HT1080 (cell line): ENCODE measurements at regions not wholly inside any gene's neighbourhood (a gene's known extent, or its start where the extent isn't known, plus 50 kb on each side); places are given as distances from the start of the nearest gene placed in this dataset.

Source experiments
- DNase-seq: peaks from one replicate; pipeline ENCODE4 v3.0.0-alpha.2; 2015; ENCODE audit warnings: low read depth

DNA sequence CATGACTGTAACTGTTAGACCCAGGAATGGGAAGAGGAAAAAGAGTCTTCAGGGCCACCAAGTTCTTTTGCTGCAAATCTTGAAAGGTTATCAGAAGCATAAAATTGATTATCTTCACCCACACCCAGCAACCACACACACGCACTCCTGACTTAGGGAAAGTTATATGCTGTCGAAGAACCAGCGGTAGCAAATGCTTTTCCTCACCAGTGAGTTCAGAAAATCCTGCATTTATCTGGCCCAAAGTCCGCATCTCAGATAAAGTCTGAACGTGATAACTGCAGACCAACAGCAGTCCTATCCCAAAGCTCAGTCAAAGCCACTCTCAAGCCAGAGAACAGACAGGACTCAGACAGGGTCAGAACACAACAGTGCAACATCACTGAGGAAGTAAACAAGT lies 115.6 kb downstream of the IRS2 start:
- no peak for DNase-seq

DNA sequence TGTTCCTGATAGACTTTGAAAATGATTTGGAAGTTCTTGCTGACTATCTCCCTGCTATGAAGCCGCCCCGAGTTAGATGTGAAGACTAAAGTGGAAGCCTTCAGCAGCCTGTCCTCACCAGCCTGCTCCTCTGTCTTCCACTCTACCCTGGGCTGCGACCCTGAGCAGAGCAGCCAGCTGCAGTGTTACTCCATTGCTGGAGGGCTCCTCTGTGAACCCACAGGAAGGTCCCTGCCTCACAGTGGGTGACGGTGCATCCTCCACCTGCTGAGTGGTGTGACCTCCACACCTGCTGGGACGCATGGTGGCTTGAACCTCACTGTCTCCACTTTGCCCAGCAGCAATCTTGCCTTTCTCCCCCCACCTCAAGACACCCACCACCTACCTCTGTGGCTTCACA lies 116.4 kb downstream of the IRS2 start:
- DNase-seq: no peak

DNA sequence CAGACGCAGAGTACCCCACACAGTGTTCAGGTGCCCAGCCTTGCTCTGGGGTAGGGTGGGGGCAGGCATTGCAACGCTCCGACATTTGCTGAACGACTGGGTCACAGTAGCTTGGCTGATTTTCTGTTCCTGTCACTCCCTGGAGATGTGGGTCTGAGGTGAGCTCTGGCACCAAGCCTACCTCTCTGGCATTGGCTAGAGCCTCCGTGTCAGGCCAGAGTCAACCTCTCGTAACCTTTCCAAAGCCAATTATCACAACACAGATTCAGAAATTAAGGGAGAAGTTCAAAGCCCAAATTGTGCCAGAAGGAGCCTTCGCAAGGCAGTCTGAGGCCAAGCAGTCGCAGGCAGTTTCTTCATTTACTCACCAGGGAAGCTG lies 117.2 kb downstream of the IRS2 start:
- DNase-seq: no peak

DNA sequence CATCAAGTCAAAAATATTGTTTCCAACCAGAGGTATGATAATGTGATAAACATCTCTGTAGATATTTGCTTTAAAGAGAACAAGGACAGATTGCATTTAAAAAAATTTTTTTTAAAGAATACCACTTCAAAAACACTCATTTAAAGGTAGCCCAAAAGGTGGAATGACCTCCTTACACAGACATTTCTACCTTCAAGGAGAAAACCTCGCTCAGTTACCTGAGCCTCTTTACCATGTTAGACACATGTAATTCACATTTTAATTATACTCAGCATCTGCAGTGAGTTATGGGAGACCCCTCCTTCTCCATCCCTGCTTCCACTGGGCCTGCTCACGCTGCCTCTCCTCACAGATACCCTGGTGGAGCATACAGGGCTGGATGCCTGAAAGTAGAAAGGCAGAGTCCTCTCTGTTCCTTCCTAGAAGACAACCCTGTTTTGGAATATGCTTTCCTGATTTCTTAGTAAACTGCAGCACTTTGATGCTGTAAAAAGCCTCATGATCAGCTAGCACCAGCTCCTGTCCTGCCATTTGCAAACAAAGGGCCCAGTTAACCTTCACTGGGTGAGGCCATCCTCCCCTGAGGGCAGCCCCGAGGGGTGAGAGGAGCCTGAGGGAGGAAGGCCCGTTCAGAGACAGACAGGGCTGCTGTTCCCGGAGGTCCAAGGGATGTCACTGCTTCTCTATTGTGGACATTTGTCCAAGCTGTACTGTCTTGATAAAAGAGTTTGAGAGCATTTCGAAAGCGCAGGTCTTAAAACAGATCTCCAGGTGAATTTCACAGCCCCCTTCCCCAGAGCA lies 117.8 kb downstream of the IRS2 start:
- no peak for DNase-seq

DNA sequence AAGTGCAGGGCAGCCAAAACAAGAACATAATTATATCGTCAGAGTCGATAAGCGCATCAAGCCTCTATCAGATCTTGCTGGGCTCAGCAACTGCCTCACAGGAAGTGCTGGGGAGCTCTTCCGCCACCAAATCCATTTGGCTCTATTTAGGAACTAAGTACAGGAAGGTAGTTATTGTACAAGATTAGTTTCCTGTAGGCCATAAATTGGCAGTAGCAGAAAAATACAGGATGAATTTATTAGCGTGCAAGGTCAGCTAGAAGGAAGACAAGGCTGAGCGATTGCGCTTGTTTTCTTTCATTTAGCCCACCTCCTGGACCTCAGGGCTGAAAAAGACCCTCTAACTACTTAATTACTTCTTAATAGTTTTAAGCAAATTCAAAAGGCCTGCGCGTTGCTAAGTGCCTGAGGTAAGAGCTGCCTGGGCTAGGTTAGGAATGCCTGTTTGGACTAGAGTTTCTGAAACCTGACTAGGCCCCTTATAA lies 118.5 kb downstream of the IRS2 start:
- no peak for DNase-seq

DNA sequence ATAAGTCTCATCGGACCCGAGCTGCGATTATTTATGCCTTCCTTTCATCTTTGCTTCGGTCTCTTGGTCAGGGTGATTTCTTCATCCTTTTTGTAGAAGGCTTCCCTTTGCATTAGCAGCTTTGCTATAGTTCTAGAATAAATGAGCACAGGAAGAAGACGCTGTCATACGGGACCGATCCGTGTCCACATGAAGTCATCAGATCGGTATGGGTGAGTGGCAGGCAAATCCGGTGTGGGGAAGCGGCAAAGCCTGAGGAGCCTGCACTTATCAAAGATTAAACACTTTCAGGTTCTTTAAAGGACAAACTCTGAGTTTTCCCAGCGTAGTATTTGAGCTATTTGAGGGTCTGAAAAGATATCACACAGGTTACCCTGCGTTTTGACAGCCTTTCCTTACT lies 119.3 kb downstream of the IRS2 start:
- peak; percentile 65 for DNase-seq

DNA sequence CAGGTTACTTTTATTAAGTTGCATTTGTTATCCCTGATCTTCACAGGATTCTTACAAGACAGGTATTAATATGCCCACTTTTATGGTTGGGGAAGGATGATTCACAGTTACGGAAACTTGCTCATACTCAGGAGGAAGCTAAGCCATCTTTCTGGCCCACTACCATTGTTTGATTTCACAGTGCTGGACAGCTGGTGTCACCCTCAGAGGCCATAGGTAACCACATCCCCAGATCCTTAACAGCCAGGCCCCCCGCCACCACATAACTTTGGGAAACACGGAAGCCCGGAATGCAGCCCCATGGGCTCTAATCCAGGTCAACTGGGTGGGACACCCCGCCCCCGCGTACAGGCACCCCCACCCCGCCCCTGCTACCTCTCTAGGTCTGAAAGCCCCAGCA lies 119.7 kb downstream of the IRS2 start:
- peak; percentile 36 for DNase-seq

DNA sequence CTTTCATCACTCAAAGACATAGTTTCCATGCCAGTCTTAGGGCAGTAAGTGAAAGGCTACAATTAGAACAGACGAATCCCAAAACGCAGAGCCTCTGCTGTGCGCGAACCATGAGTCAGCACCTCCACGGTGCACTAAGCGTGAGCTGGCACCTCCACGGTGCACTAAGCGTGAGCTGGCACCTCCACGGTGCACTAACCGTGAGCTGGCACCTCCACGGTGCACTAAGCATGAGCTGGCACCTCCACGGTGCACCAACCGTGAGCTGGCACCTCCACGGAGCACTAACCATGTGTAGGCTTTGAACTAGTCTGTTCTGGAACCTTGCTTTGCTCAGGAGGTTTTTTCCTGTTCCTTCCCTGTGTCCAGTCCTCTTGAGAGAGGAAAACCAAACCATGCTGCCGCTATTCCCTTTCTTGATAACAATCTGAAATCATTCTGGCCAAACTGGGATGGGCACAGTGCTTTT lies 120.6 kb downstream of the IRS2 start:
- peak; percentile 55 for DNase-seq

DNA sequence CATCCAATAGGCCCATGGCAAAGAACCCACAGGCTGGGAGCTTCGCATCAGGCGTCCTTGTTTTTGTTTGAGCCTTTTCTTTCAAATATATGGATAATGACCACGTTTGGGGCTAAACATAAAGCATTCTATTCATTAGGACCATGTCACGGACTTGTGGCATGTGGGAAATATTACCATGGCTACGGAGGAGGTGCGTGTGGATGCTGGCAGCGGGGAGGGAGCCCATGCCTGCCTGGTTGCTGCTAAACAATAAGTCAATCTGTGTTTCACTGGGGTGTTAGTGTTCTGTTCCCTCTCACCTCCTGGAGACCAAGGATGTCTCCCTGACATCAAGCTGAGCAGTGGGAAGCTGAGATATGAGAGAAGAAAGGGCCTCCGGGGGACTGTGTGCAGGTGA lies 121.1 kb downstream of the IRS2 start:
- DNase-seq: no peak

DNA sequence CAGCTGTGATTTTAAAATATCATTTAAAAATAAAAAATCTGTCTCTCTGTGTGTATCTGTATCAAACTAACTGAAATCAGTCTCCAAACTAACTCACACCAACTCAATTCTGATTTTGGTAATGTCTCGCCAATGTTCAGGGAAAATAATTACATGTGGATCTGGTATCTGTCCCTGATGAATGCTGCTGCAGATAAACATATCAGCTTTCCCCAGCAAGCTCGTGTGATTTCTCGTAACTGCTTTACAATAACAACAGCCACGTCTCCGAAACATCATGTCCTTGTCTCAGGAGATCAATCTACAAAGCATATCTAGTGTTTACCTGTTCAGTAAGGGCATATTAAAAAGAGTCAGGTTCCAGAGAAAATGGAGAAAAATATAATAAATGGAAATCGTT lies 129.0 kb downstream of the IRS2 start:
- DNase-seq: no peak

DNA sequence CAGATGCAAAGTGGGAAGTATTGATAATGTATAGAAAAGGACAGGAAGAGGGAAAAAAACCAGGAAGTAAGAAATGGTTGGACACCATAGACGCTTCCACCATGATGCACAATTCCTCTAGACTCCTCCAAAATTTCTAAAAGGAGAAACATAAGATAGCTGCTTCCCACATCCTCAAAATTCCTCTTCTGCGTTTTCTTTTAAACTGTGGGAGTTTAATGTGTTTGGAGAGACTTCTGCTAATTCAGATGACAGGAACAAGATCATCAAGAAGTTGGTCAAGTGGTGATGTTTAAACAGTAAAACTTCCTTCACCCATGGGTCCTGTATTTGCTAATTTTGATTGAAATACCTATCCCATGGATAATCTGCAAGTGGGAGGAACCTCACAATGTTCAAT lies 130.2 kb downstream of the IRS2 start:
- DNase-seq: no peak

DNA sequence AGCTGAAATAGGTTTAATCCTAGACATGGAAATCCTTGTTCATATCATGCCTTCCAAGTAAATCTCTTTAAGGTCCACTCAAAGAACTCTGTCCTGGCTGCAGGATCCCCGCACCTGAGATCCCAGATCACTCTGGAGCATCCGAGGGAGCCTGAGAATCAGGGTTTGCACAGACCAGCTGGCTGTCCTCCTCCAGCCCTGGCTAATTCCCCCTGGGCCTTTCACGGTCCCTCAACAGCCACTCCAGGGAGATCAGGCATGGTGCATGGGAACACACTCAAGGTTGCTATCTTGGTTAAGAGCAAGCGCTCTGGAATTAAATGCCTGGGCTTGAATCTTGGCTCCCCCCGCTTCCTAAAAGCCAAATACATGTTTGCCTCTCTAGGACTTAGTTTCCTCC lies 130.8 kb downstream of the IRS2 start:
- no peak for DNase-seq

DNA sequence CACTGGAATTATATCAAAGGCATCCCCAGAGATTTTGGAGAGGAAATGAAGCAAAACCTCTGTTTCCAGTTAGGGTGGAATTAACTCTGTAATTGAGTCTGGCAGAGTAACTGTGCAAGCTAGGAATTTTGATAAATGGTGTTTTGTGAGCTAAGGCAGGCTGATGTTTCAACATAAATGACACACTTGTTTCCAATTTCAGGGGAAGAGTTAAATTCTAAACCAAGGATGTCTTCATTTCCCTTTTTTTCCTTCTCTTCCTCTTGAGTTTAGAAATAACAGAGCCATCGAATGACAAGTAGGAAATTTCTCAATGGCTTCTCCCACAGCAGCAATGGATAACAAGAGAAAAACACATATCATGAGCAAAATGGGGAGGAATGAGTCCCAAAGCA lies 131.2 kb downstream of the IRS2 start:
- DNase-seq: no peak

DNA sequence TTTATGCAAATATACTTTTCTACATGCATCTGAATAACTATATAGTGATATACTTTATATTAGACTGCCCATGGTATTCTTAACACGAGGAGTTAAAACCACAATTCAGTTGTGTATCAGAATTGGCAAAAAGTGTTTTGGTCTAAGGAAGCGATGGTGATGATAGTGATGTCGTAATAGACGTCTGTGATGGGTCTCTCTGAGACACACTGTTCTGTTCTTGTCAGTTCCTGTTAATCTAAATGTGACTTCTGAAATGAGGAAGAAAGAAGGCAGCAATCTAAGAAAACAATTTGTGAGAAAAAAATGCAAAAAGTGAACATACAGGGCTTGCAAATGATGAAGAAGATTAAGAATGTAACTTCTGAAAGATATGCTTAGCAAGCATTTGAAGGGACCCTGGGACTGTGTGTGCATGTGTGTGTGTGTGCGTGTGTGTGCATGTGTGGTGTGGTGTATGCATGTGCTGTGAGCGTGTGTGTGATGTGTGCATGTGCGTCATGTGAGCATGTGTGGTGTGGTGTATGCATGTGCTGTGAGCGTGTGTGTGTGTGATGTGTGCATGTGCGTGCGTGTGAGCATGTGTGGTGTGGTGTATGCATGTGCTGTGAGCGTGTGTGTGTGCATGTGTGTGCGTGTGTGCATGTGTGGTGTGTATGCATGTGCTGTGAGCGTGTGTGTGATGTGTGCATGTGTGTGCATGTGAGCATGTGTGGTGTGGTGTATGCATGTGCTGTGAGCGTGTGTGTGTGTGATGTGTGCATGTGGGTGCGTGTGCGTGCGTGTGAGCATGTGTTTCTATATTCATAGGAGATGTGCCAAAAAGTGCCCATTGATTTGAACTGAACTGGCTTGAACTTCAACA lies 131.8 kb downstream of the IRS2 start:
- no peak for DNase-seq

DNA sequence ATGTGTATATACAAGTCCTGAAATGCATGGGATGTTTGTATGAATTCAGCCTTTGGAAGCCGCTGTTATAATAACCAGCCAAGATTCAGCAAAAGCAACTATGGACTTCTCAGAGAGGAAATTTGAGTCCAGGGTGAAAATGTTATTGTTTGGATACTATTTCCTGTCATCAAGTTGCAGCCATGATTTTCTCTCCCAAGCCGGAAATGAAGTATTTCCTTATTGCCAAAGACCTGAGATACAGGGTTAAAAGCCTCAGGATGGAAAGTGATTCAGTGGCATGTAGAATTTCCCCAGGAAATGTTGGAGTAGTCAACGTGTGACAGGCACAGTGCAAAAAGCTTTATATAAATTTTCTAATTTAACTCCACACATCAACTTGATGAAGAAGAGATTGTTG lies 133.9 kb downstream of the IRS2 start:
- DNase-seq: peak; percentile 64

DNA sequence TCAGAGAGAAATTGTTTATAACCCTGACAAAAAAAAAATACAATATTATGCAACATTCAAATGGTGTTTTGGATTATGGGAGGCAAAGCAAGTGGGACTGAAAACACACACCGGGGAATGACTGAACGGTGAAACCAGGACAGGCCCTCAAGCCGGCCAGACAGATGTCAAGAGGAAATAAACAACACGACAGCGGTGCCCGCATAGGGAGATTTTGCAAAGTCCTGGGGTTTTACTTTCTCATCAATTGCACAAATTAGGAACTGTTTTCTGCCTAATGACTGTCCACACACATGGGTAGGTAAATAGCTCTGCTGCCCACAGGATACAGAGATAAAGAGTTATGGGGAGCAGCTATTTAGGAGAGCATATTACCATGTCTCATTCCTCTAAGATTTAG lies 134.5 kb downstream of the IRS2 start:
- no peak for DNase-seq

DNA sequence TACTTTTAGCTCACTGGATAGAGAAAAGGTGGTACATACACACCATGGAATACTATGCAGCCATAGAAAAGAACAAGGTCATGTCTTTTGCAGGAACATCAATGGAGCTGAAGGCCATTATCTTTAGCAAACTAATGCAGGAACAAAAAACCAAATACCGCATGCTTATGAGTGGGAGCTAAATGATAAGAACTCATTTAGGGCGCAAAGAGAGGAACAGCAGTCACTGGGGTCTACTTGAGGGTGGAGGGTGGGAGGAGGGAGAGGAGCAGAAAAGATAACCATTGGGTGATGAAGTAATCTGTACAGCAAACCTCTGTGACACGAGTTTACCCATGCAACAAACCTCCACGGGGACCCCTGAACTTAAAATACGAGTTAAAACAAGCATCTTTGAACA lies 135.1 kb downstream of the IRS2 start:
- no peak for DNase-seq

DNA sequence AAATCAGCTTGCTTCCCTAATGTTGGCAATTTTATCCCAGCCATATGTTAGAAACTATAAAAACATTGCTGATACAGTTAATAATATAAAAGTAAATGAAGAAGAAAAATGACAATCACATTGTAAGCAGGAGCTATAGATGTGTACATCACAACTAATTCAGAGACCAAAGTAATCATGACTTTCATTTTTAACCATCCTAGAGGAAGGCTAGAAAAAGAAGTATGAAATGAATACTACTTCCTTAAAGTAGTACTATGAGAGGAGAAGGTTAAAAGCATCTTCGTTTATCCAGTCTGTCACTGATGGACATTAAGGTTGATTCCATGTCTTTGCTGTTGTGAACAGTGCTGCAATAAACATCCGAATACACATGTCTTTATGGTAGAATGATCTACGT lies 135.5 kb downstream of the IRS2 start:
- DNase-seq: no peak

DNA sequence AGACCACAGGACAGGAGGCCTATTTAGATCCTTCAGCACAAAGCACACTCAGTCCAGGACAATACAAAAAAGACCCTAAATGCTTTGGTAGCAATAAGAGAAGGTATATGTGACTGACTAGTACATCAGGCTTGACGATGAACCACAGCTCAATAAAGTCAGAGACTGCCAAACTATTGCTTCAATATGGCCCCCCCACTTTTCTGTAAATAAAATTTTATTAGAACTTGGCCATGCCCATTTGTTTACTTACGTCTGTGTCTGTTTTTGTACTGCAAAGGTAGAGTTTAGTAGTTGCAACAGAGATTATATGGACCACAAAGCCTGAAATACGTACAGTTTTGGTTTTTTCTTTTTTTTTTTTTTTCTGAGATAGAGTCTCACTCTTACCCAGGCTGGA lies 136.7 kb downstream of the IRS2 start:
- DNase-seq: no peak

DNA sequence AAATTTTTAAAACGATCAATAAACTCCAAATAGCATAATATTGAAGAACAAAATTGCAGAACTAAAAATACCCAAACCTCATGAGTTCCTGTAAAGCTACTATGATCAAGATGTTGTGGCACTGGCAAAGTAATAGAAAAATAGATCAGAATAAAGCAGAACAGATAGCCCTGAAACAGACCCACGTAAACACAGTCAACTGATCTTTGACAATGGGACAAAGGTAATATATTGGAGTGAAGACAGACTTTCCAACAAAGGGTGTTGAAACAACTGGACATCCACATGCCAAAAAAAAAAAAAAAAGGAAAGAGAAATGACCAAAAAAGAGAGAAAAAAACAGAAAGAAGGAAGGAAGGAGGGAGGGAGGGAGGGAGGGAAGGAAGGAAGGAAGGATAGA lies 138.7 kb downstream of the IRS2 start:
- DNase-seq: no peak

DNA sequence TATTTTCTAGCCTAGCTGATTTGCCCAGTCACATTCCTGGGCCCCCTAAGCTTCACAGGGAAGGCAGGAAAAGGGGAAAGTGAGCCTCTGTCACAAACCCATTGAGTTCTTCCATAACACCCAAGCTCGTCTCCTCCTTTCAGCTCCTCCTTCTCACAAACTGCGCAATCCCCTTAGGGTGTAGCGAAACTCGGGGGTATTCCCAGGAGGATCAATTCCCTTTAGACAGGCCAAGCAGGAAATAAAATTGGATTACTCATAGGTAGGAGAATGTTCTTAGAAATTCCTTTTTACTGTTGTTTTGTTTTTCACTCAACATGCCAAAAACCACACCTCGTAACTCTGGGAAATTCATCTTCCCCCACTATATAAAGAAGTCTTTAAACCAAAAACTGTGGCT lies 139.3 kb downstream of the IRS2 start:
- DNase-seq: peak; percentile 27

DNA sequence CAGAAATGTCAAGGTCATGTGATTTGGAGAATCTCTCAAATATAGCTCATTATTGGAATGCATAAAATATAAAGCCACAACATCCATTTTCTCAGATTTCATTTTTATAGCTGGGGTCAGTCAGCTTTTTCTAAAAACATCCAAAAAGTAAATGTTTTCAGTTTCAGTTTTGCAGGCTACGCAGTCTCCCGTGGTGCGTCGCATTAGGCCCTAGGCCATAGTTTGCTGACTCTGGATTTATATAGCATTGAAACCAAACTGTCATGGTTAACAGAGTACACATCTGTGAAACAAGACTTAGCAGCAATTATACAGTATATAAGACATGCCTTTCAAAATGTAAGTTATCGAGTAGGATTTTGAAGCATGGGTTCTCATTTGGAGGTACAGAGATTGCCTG lies 140.0 kb downstream of the IRS2 start:
- no peak for DNase-seq

DNA sequence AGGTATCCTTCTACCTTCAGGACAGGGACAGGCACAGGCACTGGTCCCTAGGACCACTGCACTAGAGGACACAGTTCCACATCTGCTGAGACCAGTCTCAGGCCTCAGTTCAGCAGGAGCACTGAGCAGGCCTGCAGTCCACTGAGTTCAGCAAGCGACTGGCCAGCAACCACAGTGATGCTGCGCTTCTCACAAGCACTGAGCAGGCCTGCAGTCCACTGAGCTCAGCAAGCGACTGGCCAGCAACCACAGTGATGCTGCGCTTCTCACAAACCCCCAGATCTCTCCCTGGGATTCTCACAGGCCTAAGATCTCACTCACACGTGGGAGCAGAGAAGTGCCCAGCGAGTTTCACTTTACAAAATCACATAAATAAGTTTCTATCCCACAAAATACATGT lies 140.6 kb downstream of the IRS2 start:
- DNase-seq: no peak
